ENCODE measurements at regions not wholly inside any gene's neighbourhood (a gene's known extent, or its start where the extent isn't known, plus 50 kb on each side); places are given as distances from the start of the nearest gene placed in this dataset.
"Not testable (repeated sequence)": the region's sequence is repeated elsewhere in the genome, so short reads cannot be mapped to it uniquely, and the experiment has no call there.

- H3K9me3 ChIP-seq (replicated peaks) = no peaks in the 10 kb centered on the region
- H3K4me1 ChIP-seq (replicated peaks) = no peaks in the 10 kb centered on the region
- H3K27ac ChIP-seq = no peak overlapping the region
- no peak overlapping the region for H3K4me3 ChIP-seq
- no peaks in the 10 kb centered on the region for H3K27me3 ChIP-seq (replicated peaks)
- H3K36me3 ChIP-seq = no peaks in the 10 kb centered on the region
- DNase-seq (ENCODE audit: low read depth in 1 of 2, low spot score in 2 of 2) = no peak
Measured at GRCh38 chr5:124824637-124825158, 78.3 kb upstream of the ZNF608 start.

- no peaks in the 10 kb centered on the region for H3K9me3 ChIP-seq (replicated peaks)
- no peak overlapping the region for H3K27ac ChIP-seq
- H3K4me1 ChIP-seq (replicated peaks) = no peaks in the 10 kb centered on the region
- H3K36me3 ChIP-seq = no peaks in the 10 kb centered on the region
- DNase-seq (ENCODE audit: low read depth in 1 of 2, low spot score in 2 of 2) = no peak
- no peaks in the 10 kb centered on the region for H3K27me3 ChIP-seq (replicated peaks)
- H3K4me3 ChIP-seq = no peak overlapping the region
Measured at GRCh38 chr5:124825250-124825982, 79.0 kb upstream of the ZNF608 start.

- Histone ChIP-seq H3K9me3 (replicated peaks) (no peaks in the 10 kb centered on the region), H3K4me1 (replicated peaks) (no peaks in the 10 kb centered on the region), H3K4me3 (no peak overlapping the region), H3K27me3 (replicated peaks) (no peaks in the 10 kb centered on the region), H3K36me3 (no peaks in the 10 kb centered on the region), H3K27ac (no peak overlapping the region)
- no peak for DNase-seq (ENCODE audit: low read depth in 1 of 2, low spot score in 2 of 2)
Measured at GRCh38 chr5:124825983-124826337, 79.5 kb upstream of the ZNF608 start.

GRCh38 chr5:124828731-124829234, 82.3 kb upstream of the ZNF608 start:
- Histone ChIP-seq H3K36me3 (no peaks in the 10 kb centered on the region), H3K27me3 (replicated peaks) (no peaks in the 10 kb centered on the region), H3K4me3 (no peak overlapping the region), H3K9me3 (replicated peaks) (peaks cover 3% of the 10 kb centered on the region; the same call in 1 of the 2 replicates), H3K27ac (no peak overlapping the region), H3K4me1 (replicated peaks) (no peaks in the 10 kb centered on the region)
- no peak for DNase-seq (ENCODE audit: low read depth in 1 of 2, low spot score in 2 of 2)

GRCh38 chr5:124831687-124832240, 85.3 kb upstream of the ZNF608 start:
- Histone ChIP-seq H3K36me3 (no peaks in the 10 kb centered on the region), H3K27ac (no peak overlapping the region), H3K9me3 (replicated peaks) (peaks cover 3% of the 10 kb centered on the region; the same call in 1 of the 2 replicates), H3K4me3 (no peak overlapping the region), H3K4me1 (replicated peaks) (no peaks in the 10 kb centered on the region), H3K27me3 (replicated peaks) (no peaks in the 10 kb centered on the region)
- DNase-seq (ENCODE audit: low read depth in 1 of 2, low spot score in 2 of 2) = no peak

DNA sequence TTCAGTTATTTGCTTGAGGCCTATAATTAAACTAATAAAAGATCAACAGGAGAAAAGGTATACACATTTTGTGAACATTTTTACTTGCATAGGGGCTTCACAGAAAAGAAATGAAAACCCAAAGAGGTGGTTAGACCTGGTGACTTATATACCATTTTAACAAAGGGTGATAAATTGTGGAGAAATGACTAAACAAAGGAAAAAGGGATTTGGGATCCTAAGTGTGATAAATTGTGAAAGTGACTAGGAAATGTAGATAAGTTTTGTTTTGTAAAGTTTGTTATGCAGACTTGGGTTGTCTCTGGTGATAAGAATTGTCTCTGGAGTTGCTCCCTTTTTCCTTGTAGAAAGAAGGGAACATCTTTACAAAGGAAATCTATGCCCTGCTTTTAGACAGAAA, 86.1 kb upstream of the ZNF608 start:
- no peak overlapping the region for H3K4me3 ChIP-seq
- H3K27me3 ChIP-seq (replicated peaks) = no peaks in the 10 kb centered on the region
- H3K9me3 ChIP-seq (replicated peaks) = peaks cover 3% of the 10 kb centered on the region; the same call in 1 of the 2 replicates
- no peak for DNase-seq (ENCODE audit: low read depth in 1 of 2, low spot score in 2 of 2)
- H3K36me3 ChIP-seq = no peaks in the 10 kb centered on the region
- H3K4me1 ChIP-seq (replicated peaks) = no peaks in the 10 kb centered on the region
- no peak overlapping the region for H3K27ac ChIP-seq

DNA sequence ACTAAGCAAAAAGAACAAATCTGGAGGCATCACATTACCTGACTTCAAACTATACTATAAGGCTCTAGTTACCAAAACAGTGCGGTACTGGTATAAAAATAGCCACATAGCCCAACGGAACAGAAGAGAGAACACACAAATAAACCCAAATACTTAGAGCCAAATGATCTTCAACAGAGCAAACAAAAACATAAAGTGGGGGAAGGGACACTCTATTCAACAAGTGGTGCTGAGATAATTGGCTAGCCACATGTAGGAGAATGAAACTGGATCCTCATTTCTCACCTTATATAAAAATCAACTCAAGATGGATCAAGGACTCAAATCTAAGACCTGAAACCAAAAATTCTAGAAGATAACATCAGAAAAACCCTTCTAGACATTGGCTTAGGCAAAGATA, 89.9 kb upstream of the ZNF608 start:
- DNase-seq (ENCODE audit: low read depth in 1 of 2, low spot score in 2 of 2); H3K27ac ChIP-seq; H3K36me3 ChIP-seq; H3K9me3 ChIP-seq (replicated peaks); H3K27me3 ChIP-seq (replicated peaks); H3K4me1 ChIP-seq (replicated peaks); H3K4me3 ChIP-seq: not testable (repeated sequence)

- Histone ChIP-seq H3K36me3 (no peaks in the 10 kb centered on the region), H3K9me3 (replicated peaks) (no peaks in the 10 kb centered on the region), H3K27ac (no peak overlapping the region), H3K27me3 (replicated peaks) (no peaks in the 10 kb centered on the region), H3K4me1 (replicated peaks) (no peaks in the 10 kb centered on the region), H3K4me3 (no peak overlapping the region)
- DNase-seq (ENCODE audit: low read depth in 1 of 2, low spot score in 2 of 2) = no peak
Measured at GRCh38 chr5:124839371-124839998, 93.0 kb upstream of the ZNF608 start.

DNA sequence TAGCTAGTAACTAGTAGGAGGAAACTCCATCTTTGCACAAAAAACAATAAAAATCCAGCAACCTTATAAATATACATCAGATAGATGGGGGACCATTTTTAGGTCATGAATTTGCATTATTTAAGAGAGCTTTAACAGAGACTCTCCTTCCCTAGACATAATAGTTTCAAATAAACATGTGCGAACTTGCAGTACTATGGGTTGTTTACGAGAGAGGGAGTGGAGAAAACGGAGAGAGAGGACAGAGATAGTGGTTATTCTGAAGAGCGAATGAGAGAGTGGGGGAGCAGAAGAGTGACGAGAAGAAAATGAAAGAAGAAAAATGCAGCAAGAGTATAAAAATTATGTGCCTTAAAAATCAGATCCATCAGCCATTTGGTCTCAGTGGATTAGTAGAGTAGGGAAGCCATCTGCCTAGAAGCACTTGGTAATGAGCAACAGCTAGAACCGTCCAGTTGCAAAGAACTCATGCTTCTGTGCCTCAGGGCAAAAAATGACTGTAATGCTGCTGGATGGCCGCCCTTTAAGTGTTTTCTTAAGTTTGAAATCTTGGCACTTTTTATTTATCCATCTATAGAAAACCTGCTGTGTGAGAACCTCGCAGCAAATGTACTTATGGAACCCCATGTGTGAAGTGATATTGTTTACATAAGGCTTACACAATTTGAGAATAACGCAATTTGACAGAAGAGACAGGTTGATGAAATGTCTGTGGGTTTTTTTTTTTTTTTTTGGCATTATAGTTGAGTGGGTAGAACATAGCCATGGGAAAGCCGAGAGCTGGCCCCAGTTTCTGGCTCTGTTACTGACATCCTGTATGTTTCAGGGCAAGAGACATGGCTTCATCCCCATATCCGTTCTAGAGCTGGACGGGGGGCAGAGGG, 95.6 kb upstream of the ZNF608 start:
- Histone ChIP-seq H3K9me3 (replicated peaks) (no peaks in the 10 kb centered on the region), H3K36me3 (no peaks in the 10 kb centered on the region), H3K27ac (no peak overlapping the region), H3K4me1 (replicated peaks) (no peaks in the 10 kb centered on the region), H3K27me3 (replicated peaks) (no peaks in the 10 kb centered on the region), H3K4me3 (no peak overlapping the region)
- no peak for DNase-seq (ENCODE audit: low read depth in 1 of 2, low spot score in 2 of 2)

- no peak for DNase-seq (ENCODE audit: low read depth in 1 of 2, low spot score in 2 of 2)
- Histone ChIP-seq H3K9me3 (replicated peaks) (no peaks in the 10 kb centered on the region), H3K36me3 (no peaks in the 10 kb centered on the region)
Measured at GRCh38 chr5:124842725-124843595, 96.5 kb upstream of the ZNF608 start.

DNA sequence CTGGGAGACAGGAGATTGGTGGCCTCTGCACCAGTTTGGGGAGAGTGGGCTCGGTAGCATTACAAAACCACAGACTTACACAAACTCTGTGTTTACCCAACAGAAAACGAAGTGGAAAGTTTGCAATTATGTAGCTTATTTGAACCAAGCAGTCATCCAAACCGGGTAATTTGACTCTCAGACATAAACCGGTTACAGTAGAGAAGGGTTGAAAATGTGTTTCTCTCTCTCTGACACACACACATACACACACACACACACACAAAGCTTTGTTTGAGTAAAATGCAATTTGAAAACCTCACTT, 97.1 kb upstream of the ZNF608 start:
- no peaks in the 10 kb centered on the region for H3K9me3 ChIP-seq (replicated peaks)
- H3K36me3 ChIP-seq = no peaks in the 10 kb centered on the region
- H3K4me1 ChIP-seq (replicated peaks) = no peaks in the 10 kb centered on the region
- H3K27me3 ChIP-seq (replicated peaks) = no peaks in the 10 kb centered on the region
- no peak overlapping the region for H3K27ac ChIP-seq
- no peak overlapping the region for H3K4me3 ChIP-seq
- no peak for DNase-seq (ENCODE audit: low read depth in 1 of 2, low spot score in 2 of 2)

More at GRCh38 chr5:124842725-124843595, 96.5 kb upstream of the ZNF608 start:
- no peaks in the 10 kb centered on the region for H3K4me1 ChIP-seq (replicated peaks)
- no peak overlapping the region for H3K4me3 ChIP-seq
- H3K27ac ChIP-seq = no peak overlapping the region
- H3K27me3 ChIP-seq (replicated peaks) = no peaks in the 10 kb centered on the region

DNA sequence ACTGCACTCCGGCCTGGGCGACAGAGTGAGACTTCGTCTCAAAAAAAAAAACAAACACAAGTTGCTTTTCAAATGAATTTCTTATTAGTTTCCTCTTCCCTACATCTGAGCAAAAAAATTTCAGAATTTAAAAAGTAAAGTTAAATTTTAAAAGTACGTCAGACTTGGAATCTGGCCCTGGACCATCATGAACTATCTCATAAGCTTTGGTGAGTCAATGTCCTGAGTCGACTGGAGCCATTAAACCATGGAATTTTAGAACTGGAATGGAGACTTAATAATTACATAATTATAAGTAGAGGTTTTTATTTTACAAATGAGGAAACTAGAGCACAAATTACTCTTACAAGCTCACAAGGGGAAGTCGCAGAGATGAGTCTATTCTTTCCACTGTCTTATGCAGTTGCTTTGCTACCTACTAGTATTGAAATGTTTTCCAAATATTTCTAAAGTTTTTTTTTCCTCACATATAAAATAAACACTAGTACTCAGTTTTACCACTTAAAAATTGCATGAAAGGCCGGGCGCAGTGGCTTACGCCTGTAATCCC, 98.0 kb upstream of the ZNF608 start:
- Histone ChIP-seq H3K27ac (no peak overlapping the region), H3K27me3 (replicated peaks) (no peaks in the 10 kb centered on the region), H3K9me3 (replicated peaks) (no peaks in the 10 kb centered on the region), H3K36me3 (no peaks in the 10 kb centered on the region), H3K4me3 (no peak overlapping the region), H3K4me1 (replicated peaks) (no peaks in the 10 kb centered on the region)
- DNase-seq (ENCODE audit: low read depth in 1 of 2, low spot score in 2 of 2) = no peak

- Histone ChIP-seq H3K9me3 (replicated peaks) (no peaks in the 10 kb centered on the region), H3K27ac (no peak overlapping the region), H3K27me3 (replicated peaks) (no peaks in the 10 kb centered on the region), H3K4me3 (no peak overlapping the region), H3K4me1 (replicated peaks) (no peaks in the 10 kb centered on the region), H3K36me3 (no peaks in the 10 kb centered on the region)
- DNase-seq (ENCODE audit: low read depth in 1 of 2, low spot score in 2 of 2) = no peak
Measured at GRCh38 chr5:124847907-124848306, 101.5 kb upstream of the ZNF608 start.

All from SJSA1 (cell line).